Astrocyte (in vitro differentiated cells and primary cell): ENCODE measurements at regions not wholly inside any gene's neighbourhood (a gene's known extent, or its start where the extent isn't known, plus 50 kb on each side); places are given as distances from the start of the nearest gene placed in this dataset.

Source experiments
- DNase-seq: peaks from one replicate; pipeline ENCODE4 v3.0.0-alpha.2; 2010; ENCODE audit warnings: low read depth
- FAIRE-seq: peaks from 2 replicates; lab custom pipeline; 2011; peaks lifted over from hg19 to GRCh38; lab: Jason Lieb, UNC
- H2AFZ ChIP-seq: 2 replicates; pipeline ENCODE4 v1.6.0; 2012; ENCODE audit warnings: low read depth, low read length, inconsistent platforms
- H3K27ac ChIP-seq: 2 replicates; pipeline ENCODE4 v1.5.1; 2011; ENCODE audit warnings: low read depth, low read length, inconsistent platforms
- H3K27me3 ChIP-seq: 2 replicates; pipeline ENCODE4 v1.6.0; 2011; ENCODE audit warnings: low read length, inconsistent platforms; ENCODE audit not compliant: insufficient read depth
- H3K36me3 ChIP-seq: 2 replicates; pipeline ENCODE4 v1.5.1; 2011; ENCODE audit warnings: low read length, inconsistent platforms; ENCODE audit not compliant: insufficient read depth
- H3K4me1 ChIP-seq: 2 replicates; pipeline ENCODE4 v1.5.1; 2011; ENCODE audit warnings: low read length, inconsistent platforms; ENCODE audit not compliant: insufficient read depth
- H3K4me2 ChIP-seq: 2 replicates; pipeline ENCODE4 v1.6.0; 2012; ENCODE audit warnings: low read length, inconsistent platforms
- H3K4me3 ChIP-seq: 2 replicates; pipeline ENCODE4 v1.5.1; 2011; ENCODE audit warnings: low read depth, mild to moderate bottlenecking, low read length, inconsistent platforms; ENCODE audit not compliant: insufficient read depth
- H3K79me2 ChIP-seq: 2 replicates; pipeline ENCODE4 v1.6.0; 2012; ENCODE audit warnings: mild to moderate bottlenecking, low read length, inconsistent platforms; ENCODE audit not compliant: insufficient read depth
- H3K9ac ChIP-seq: 2 replicates; pipeline ENCODE4 v1.6.0; 2012; ENCODE audit warnings: mild to moderate bottlenecking, low read length, inconsistent platforms
- H3K9me3 ChIP-seq: 2 replicates; pipeline ENCODE4 v1.5.1; 2012; ENCODE audit warnings: low read depth, mild to moderate bottlenecking, low read length, inconsistent platforms; ENCODE audit not compliant: insufficient read depth
- H4K20me1 ChIP-seq: 2 replicates; pipeline ENCODE4 v1.6.0; 2012; ENCODE audit warnings: low read length, inconsistent platforms; ENCODE audit not compliant: insufficient read depth
- H3K27ac Mint-ChIP-seq: one replicate; pipeline ENCODE4 v1.8.0; 2021; ENCODE audit warnings: mild to moderate bottlenecking, mixed read lengths; ENCODE audit not compliant: unreplicated experiment
- H3K27me3 Mint-ChIP-seq: one replicate; pipeline ENCODE4 v1.8.0; 2021; ENCODE audit warnings: low read depth, mixed read lengths; ENCODE audit not compliant: unreplicated experiment
- H3K36me3 Mint-ChIP-seq: one replicate; pipeline ENCODE4 v1.8.0; 2021; ENCODE audit warnings: low read depth, mixed read lengths; ENCODE audit not compliant: unreplicated experiment
- H3K4me1 Mint-ChIP-seq: one replicate; pipeline ENCODE4 v1.8.0; 2021; ENCODE audit warnings: low read depth, mixed read lengths; ENCODE audit not compliant: unreplicated experiment
- H3K4me3 Mint-ChIP-seq: one replicate; pipeline ENCODE4 v1.8.0; 2021; ENCODE audit warnings: mild to moderate bottlenecking, moderate library complexity, mixed read lengths; ENCODE audit not compliant: unreplicated experiment
- H3K9me3 Mint-ChIP-seq: one replicate; pipeline ENCODE4 v1.8.0; 2021; ENCODE audit warnings: mild to moderate bottlenecking, mixed read lengths; ENCODE audit not compliant: unreplicated experiment
- CTCF ChIP-seq: IDR thresholded peaks from 2 replicates; pipeline ENCODE4 v1.5.1; 2011; ENCODE audit warnings: low read depth, mild to moderate bottlenecking, inconsistent platforms, low read length, moderate library complexity; ENCODE audit not compliant: insufficient read depth
- EZH2 ChIP-seq: IDR thresholded peaks from 2 replicates; pipeline ENCODE4 v1.6.1; 2012; ENCODE audit warnings: mild to moderate bottlenecking, low read length, inconsistent platforms; ENCODE audit not compliant: insufficient read depth

- H3K27ac ChIP-seq: no peak overlapping the region
- no peak for TF ChIP-seq CTCF
- TF ChIP-seq EZH2: no peak
- H3K79me2 ChIP-seq: no peaks in the 10 kb centered on the region
- peaks cover 1% of the 10 kb centered on the region for H3K36me3 Mint-ChIP-seq
- H3K27ac Mint-ChIP-seq: no peak overlapping the region
- H3K4me3 Mint-ChIP-seq: no peak overlapping the region
- peaks cover 16% of the 10 kb centered on the region for H3K4me1 Mint-ChIP-seq
- no peak overlapping the region for H3K9ac ChIP-seq
- DNase-seq: no peak
- peaks cover 28% of the 10 kb centered on the region for H3K27me3 Mint-ChIP-seq
- no peak overlapping the region for H2AFZ ChIP-seq
- H3K9me3 ChIP-seq: no peaks in the 10 kb centered on the region
- H3K4me1 ChIP-seq: peaks cover 14% of the 10 kb centered on the region
- H4K20me1 ChIP-seq: no peaks in the 10 kb centered on the region
- no peaks in the 10 kb centered on the region for H3K36me3 ChIP-seq
- no peak overlapping the region for H3K4me2 ChIP-seq
- FAIRE-seq: no peak
- H3K9me3 Mint-ChIP-seq: no peaks in the 10 kb centered on the region
- peaks cover 2% of the 10 kb centered on the region for H3K27me3 ChIP-seq
- no peak overlapping the region for H3K4me3 ChIP-seq
Measured at GRCh38 chr2:8573234-8573941, 108.5 kb upstream of the ID2 start.

- no peak overlapping the region for H3K4me3 ChIP-seq
- no peak overlapping the region for H3K9ac ChIP-seq
- no peak for DNase-seq
- no peak overlapping the region for H3K27ac Mint-ChIP-seq
- no peak overlapping the region for H3K27ac ChIP-seq
- FAIRE-seq: no peak
- H3K27me3 ChIP-seq: peaks cover 2% of the 10 kb centered on the region
- no peak overlapping the region for H2AFZ ChIP-seq
- H3K79me2 ChIP-seq: no peaks in the 10 kb centered on the region
- H3K4me2 ChIP-seq: no peak overlapping the region
- peaks cover 1% of the 10 kb centered on the region for H3K36me3 Mint-ChIP-seq
- no peak overlapping the region for H3K4me3 Mint-ChIP-seq
- H4K20me1 ChIP-seq: no peaks in the 10 kb centered on the region
- peaks cover 27% of the 10 kb centered on the region for H3K27me3 Mint-ChIP-seq
- H3K36me3 ChIP-seq: no peaks in the 10 kb centered on the region
- H3K9me3 Mint-ChIP-seq: no peaks in the 10 kb centered on the region
- peaks cover 16% of the 10 kb centered on the region for H3K4me1 Mint-ChIP-seq
- TF ChIP-seq EZH2 (no peak), CTCF (no peak)
- no peaks in the 10 kb centered on the region for H3K9me3 ChIP-seq
- H3K4me1 ChIP-seq: peaks cover 14% of the 10 kb centered on the region
Measured at GRCh38 chr2:8573942-8574195, 108.0 kb upstream of the ID2 start.

GRCh38 chr2:8574196-8575037, 107.4 kb upstream of the ID2 start:
- Histone ChIP-seq H3K4me3 (no peak overlapping the region), H2AFZ (peak overlapping the region; percentile 50), H3K79me2 (no peaks in the 10 kb centered on the region), H3K36me3 (no peaks in the 10 kb centered on the region), H3K9me3 (no peaks in the 10 kb centered on the region), H4K20me1 (no peaks in the 10 kb centered on the region), H3K27me3 (peaks cover 2% of the 10 kb centered on the region), H3K9ac (peak overlapping the region; percentile 18), H3K27ac (no peak overlapping the region), H3K4me2 (peak overlapping the region; percentile 65), H3K4me1 (peaks cover 14% of the 10 kb centered on the region)
- H3K4me3 Mint-ChIP-seq: no peak overlapping the region
- H3K27ac Mint-ChIP-seq: no peak overlapping the region
- peaks cover 1% of the 10 kb centered on the region for H3K36me3 Mint-ChIP-seq
- H3K27me3 Mint-ChIP-seq: peaks cover 23% of the 10 kb centered on the region
- DNase-seq: peak; percentile 43
- FAIRE-seq: no peak
- peaks cover 16% of the 10 kb centered on the region for H3K4me1 Mint-ChIP-seq
- H3K9me3 Mint-ChIP-seq: no peaks in the 10 kb centered on the region
- TF ChIP-seq EZH2 (no peak), CTCF (no peak)
